IMR-90 (cell line): ENCODE measurements at regions not wholly inside any gene's neighbourhood (a gene's known extent, or its start where the extent isn't known, plus 50 kb on each side); places are given as distances from the start of the nearest gene placed in this dataset.

Experiments
- ATAC-seq: fragments of 200-7000 bp; cut with Tn5 transposase; 2 replicates; pipeline ENCODE4 v1.9.1; 2020; ENCODE audit warnings: low read depth, mild to moderate bottlenecking, moderate library complexity
- BruUV-seq: library from RNA; stranded (reverse); fragments of 400-500 nt; replicated peaks from 2 replicates; lab custom pipeline; 2021; lab: Mats Ljungman, UMichigan
- CTCF ChIA-PET: fragments of 300-600 bp; formaldehyde crosslinking; extraction: SDS; loops from one replicate; lab custom pipeline; 2021; ENCODE audit warnings: antibody characterized with exemption; lab: Yijun Ruan, JAX
- POLR2A ChIA-PET: fragments of 300-600 bp; sonication (Branson Sonifier 250); formaldehyde crosslinking; loops from one replicate; lab custom pipeline; 2022; ENCODE audit warnings: antibody characterized with exemption; ENCODE audit not compliant: unreplicated experiment; lab: Charles Lee
- DNase-seq: peaks from one replicate; pipeline ENCODE4 v3.0.0; 2013
- H2AFZ ChIP-seq: replicated peaks from 2 replicates; pipeline ENCODE3; 2013; ENCODE audit warnings: low read length, mild to moderate bottlenecking; ENCODE audit not compliant: poor library complexity
- H2AK5ac ChIP-seq: 2 replicates; pipeline ENCODE4 v1.6.1; 2013; ENCODE audit warnings: low read depth, low read length, inconsistent platforms
- H2AK9ac ChIP-seq: replicated peaks from 2 replicates; pipeline ENCODE3; 2013; ENCODE audit warnings: mild to moderate bottlenecking, low read depth, low read length, moderate library complexity; ENCODE audit not compliant: poor library complexity
- H2BK120ac ChIP-seq: 2 replicates; pipeline ENCODE4 v1.6.1; 2013; ENCODE audit warnings: low read depth, low read length, inconsistent platforms
- H2BK15ac ChIP-seq: 3 replicates; pipeline ENCODE4 v1.6.1; 2013; ENCODE audit warnings: low read depth, low read length, inconsistent platforms
- H2BK20ac ChIP-seq: 2 replicates; pipeline ENCODE4 v1.6.1; 2013; ENCODE audit warnings: low read depth, mild to moderate bottlenecking, inconsistent platforms, low read length, moderate library complexity
- H2BK5ac ChIP-seq: 2 replicates; pipeline ENCODE4 v1.6.1; 2013; ENCODE audit warnings: mild to moderate bottlenecking, low read depth, low read length, inconsistent platforms; ENCODE audit not compliant: poor library complexity, severe bottlenecking
- H3K14ac ChIP-seq: replicated peaks from 2 replicates; pipeline ENCODE4 v1.6.1; 2013; ENCODE audit warnings: low read depth, low read length, inconsistent platforms
- H3K18ac ChIP-seq: 2 replicates; pipeline ENCODE4 v1.6.1; 2013; ENCODE audit warnings: low read depth, low read length, control low read depth
- H3K23ac ChIP-seq: 2 replicates; pipeline ENCODE4 v1.6.1; 2013; ENCODE audit warnings: low read depth, low read length, inconsistent platforms
- H3K27ac ChIP-seq: 2 replicates; pipeline ENCODE4 v1.5.1; 2013; ENCODE audit warnings: mild to moderate bottlenecking, control low read depth, low read length; ENCODE audit not compliant: insufficient read depth
- H3K27me3 ChIP-seq: 2 replicates; pipeline ENCODE4 v1.6.1; 2013; ENCODE audit warnings: low read length; ENCODE audit not compliant: control insufficient read depth, insufficient read depth
- H3K36me3 ChIP-seq: 2 replicates; pipeline ENCODE4 v1.6.1; 2013; ENCODE audit warnings: low read length, mixed read lengths; ENCODE audit not compliant: control insufficient read depth, insufficient read depth
- H3K4ac ChIP-seq: 2 replicates; pipeline ENCODE4 v1.6.1; 2013; ENCODE audit warnings: low read depth, low read length, inconsistent platforms
- H3K4me1 ChIP-seq: 2 replicates; pipeline ENCODE4 v1.6.1; 2013; ENCODE audit warnings: low read length, mixed read lengths; ENCODE audit not compliant: control insufficient read depth, insufficient read depth
- H3K4me2 ChIP-seq: 2 replicates; pipeline ENCODE4 v1.6.1; 2013; ENCODE audit warnings: low read depth, mild to moderate bottlenecking, control low read depth, low read length, moderate library complexity
- H3K4me3 ChIP-seq: 2 replicates; pipeline ENCODE4 v1.5.1; 2013; ENCODE audit warnings: low read depth, mild to moderate bottlenecking, control low read depth, low read length, moderate library complexity; ENCODE audit not compliant: insufficient read depth
- H3K56ac ChIP-seq: 2 replicates; pipeline ENCODE4 v1.6.1; 2013; ENCODE audit warnings: low read length, inconsistent platforms; ENCODE audit not compliant: insufficient read depth; ENCODE audit errors: extremely low read depth
- H3K79me1 ChIP-seq, 2 experiments: 2 replicates each; pipeline ENCODE4 v1.6.1; 2013; ENCODE audit warnings: low read length in 2 of 2, inconsistent platforms in 1 of 2, low read depth in 1 of 2
- H3K9ac ChIP-seq: 2 replicates; pipeline ENCODE4 v1.6.1; 2013; ENCODE audit warnings: low read depth, low read length, control low read depth
- H3K9me1 ChIP-seq: 2 replicates; pipeline ENCODE4 v1.6.1; 2013; ENCODE audit warnings: low read length, inconsistent platforms; ENCODE audit not compliant: insufficient read depth
- H3K9me3 ChIP-seq: 2 replicates; pipeline ENCODE4 v1.6.1; 2013; ENCODE audit warnings: low read length; ENCODE audit not compliant: control insufficient read depth, insufficient read depth
- H4K20me1 ChIP-seq: 2 replicates; pipeline ENCODE4 v1.6.1; 2013; ENCODE audit warnings: low read length, inconsistent platforms; ENCODE audit not compliant: insufficient read depth
- H4K5ac ChIP-seq: 2 replicates; pipeline ENCODE4 v1.6.1; 2013; ENCODE audit warnings: mild to moderate bottlenecking, low read depth, low read length, control low read depth
- H4K8ac ChIP-seq, 2 experiments: 2 replicates each; pipeline ENCODE4 v1.6.1; 2013; ENCODE audit warnings: low read depth in 2 of 2, low read length in 2 of 2, control low read depth in 1 of 2, inconsistent platforms in 1 of 2
- H4K91ac ChIP-seq: 2 replicates; pipeline ENCODE4 v1.6.1; 2013; ENCODE audit warnings: low read depth, low read length, inconsistent platforms; ENCODE audit not compliant: insufficient read depth
- BHLHE40 ChIP-seq: fragments of 150-350 bp; IDR thresholded peaks from 2 replicates; pipeline ENCODE4 v1.6.1; 2016; ENCODE audit warnings: mild to moderate bottlenecking, low read depth, low read length
- CEBPB ChIP-seq: IDR thresholded peaks from 2 replicates; pipeline ENCODE4 v1.6.1; 2012; ENCODE audit warnings: low read depth, low read length, improper control_type of control experiment
- CHD1 ChIP-seq: IDR thresholded peaks from 2 replicates; pipeline ENCODE4 v1.6.1; 2012; ENCODE audit warnings: low read depth, low read length, improper control_type of control experiment
- CTCF ChIP-seq: conservative IDR thresholded peaks from 2 replicates; pipeline ENCODE4 v1.5.1; 2012; ENCODE audit warnings: mild to moderate bottlenecking, low read depth, low read length, improper control_type of control experiment
- FOS ChIP-seq: fragments of 150-350 bp; IDR thresholded peaks from 2 replicates; pipeline ENCODE4 v1.6.1; 2016; ENCODE audit warnings: low read depth, low read length
- MAFK ChIP-seq: IDR thresholded peaks from 2 replicates; pipeline ENCODE4 v1.6.1; 2012; ENCODE audit warnings: low read depth, low read length, improper control_type of control experiment
- MAZ ChIP-seq: IDR thresholded peaks from 2 replicates; pipeline ENCODE4 v1.6.1; 2012; ENCODE audit warnings: low read depth, mild to moderate bottlenecking, low read length, improper control_type of control experiment, moderate library complexity, borderline replicate concordance
- MXI1 ChIP-seq: IDR thresholded peaks from 2 replicates; pipeline ENCODE4 v1.6.1; 2012; ENCODE audit warnings: low read depth, mild to moderate bottlenecking, low read length, moderate library complexity, borderline replicate concordance
- NFE2L2 ChIP-seq: fragments of 150-350 bp; IDR thresholded peaks from 2 replicates; pipeline ENCODE4 v1.6.1; 2016; ENCODE audit warnings: low read depth, mild to moderate bottlenecking, low read length
- POLR2A ChIP-seq: IDR thresholded peaks from 2 replicates; pipeline ENCODE4 v1.6.1; 2012; ENCODE audit warnings: mild to moderate bottlenecking, low read depth, low read length
- RAD21 ChIP-seq: IDR thresholded peaks from 2 replicates; pipeline ENCODE4 v1.6.1; 2012; ENCODE audit warnings: low read length, improper control_type of control experiment
- RCOR1 ChIP-seq: IDR thresholded peaks from 2 replicates; pipeline ENCODE4 v1.6.1; 2012; ENCODE audit warnings: mild to moderate bottlenecking, low read length, improper control_type of control experiment; ENCODE audit not compliant: insufficient replicate concordance
- RFX5 ChIP-seq: IDR thresholded peaks from 2 replicates; pipeline ENCODE4 v1.8.0; 2012; ENCODE audit warnings: low read depth, mild to moderate bottlenecking, low read length, moderate library complexity
- SMC3 ChIP-seq: fragments of 150-350 bp; IDR thresholded peaks from 2 replicates; pipeline ENCODE4 v1.6.1; 2016; ENCODE audit warnings: low read depth, mild to moderate bottlenecking, antibody characterized with exemption, low read length, moderate library complexity
- USF2 ChIP-seq: fragments of 150-350 bp; IDR thresholded peaks from 2 replicates; pipeline ENCODE4 v1.6.1; 2017; ENCODE audit warnings: mild to moderate bottlenecking, antibody characterized with exemption, low read length, low read depth
- WGBS, 2 experiments: methylation state at CpG; one replicate each; pipeline versions ENCODE4 v1.1.5 to v1.1.7; 2013; ENCODE audit warnings: missing lambda C conversion rate in 2 of 2; ENCODE audit not compliant: insufficient read length in 1 of 2; ENCODE audit errors: extremely low coverage in 2 of 2; 5-methylcytosine and 5-hydroxymethylcytosine counted together
- dilution Hi-C: fragments of 300-500 bp; cut with HindIII; formaldehyde crosslinking; loops from one replicate; pipeline ENCODE4 v1.14.3; 2018; ENCODE audit warnings: low sequenced_read_pairs; ENCODE audit not compliant: unreplicated experiment
- in situ Hi-C: fragments of 300-500 bp; cut with MboI; formaldehyde crosslinking; loops from 3 replicates; pipeline ENCODE4 v1.14.3; 2019; ENCODE audit warnings: low sequenced_read_pairs, inconsistent platforms, mixed read lengths
- intact Hi-C: fragments of 100-400 bp; cut with micrococcal nuclease; formaldehyde crosslinking; loops from 2 replicates; pipeline ENCODE4 v1.10.0; 2022

- no peak overlapping the region for H3K4me2 ChIP-seq
- H2AFZ ChIP-seq, result no peak overlapping the region
- H3K9me3 ChIP-seq, result no peaks in the 10 kb centered on the region
- no peak overlapping the region for H4K91ac ChIP-seq
- no peak overlapping the region for H3K56ac ChIP-seq
- H2BK20ac ChIP-seq, result no peak overlapping the region
- DNase-seq (no peak), ATAC-seq (no peak)
- no peak overlapping the region for H4K5ac ChIP-seq
- no peak overlapping the region for H3K14ac ChIP-seq
- H3K9ac ChIP-seq, result no peak overlapping the region
- no peak overlapping the region for H3K27ac ChIP-seq
- BruUV-seq, result no TSS peak
- POLR2A ChIA-PET, result no interaction called here
- dilution Hi-C loops (no loop called here), intact Hi-C loops (no loop called here), in situ Hi-C loops (no loop called here)
- H3K36me3 ChIP-seq, result no peaks in the 10 kb centered on the region
- 100% methylated on average over 1 of the region's 2 CpGs; no CpG with 5 or more reads in 1 of the 2 experiments for WGBS, 2 experiments
- H2BK15ac ChIP-seq, result no peak overlapping the region
- no peaks in the 10 kb centered on the region for H3K9me1 ChIP-seq
- H3K23ac ChIP-seq, result no peak overlapping the region
- H3K27me3 ChIP-seq, result no peaks in the 10 kb centered on the region
- no peak overlapping the region for H2BK120ac ChIP-seq
- H4K20me1 ChIP-seq, result no peaks in the 10 kb centered on the region
- H2AK5ac ChIP-seq, result no peak overlapping the region
- H4K8ac ChIP-seq, result no peak overlapping the region
- H2AK9ac ChIP-seq, result no peak overlapping the region
- H3K4me3 ChIP-seq, result no peak overlapping the region
- no peaks in the 10 kb centered on the region for H3K79me1 ChIP-seq
- H3K4me1 ChIP-seq, result no peaks in the 10 kb centered on the region
- no peak overlapping the region for H3K18ac ChIP-seq
- no peak for TF ChIP-seq NFE2L2
- TF ChIP-seq RCOR1, result no peak
- no peak for TF ChIP-seq USF2
- no peak for TF ChIP-seq POLR2A
- TF ChIP-seq RAD21, result no peak
- no peak for TF ChIP-seq BHLHE40
- TF ChIP-seq MXI1, result no peak
- TF ChIP-seq CTCF, result no peak
- no peak for TF ChIP-seq CEBPB
- TF ChIP-seq MAZ, result no peak
- TF ChIP-seq CHD1, result no peak
- TF ChIP-seq SMC3, result no peak
- no peak for TF ChIP-seq RFX5
- TF ChIP-seq FOS, result no peak
- TF ChIP-seq MAFK, result no peak
- CTCF ChIA-PET, result no interaction called here
- H2BK5ac ChIP-seq, result no peak overlapping the region
- no peak overlapping the region for H3K4ac ChIP-seq
These were observed 560.1 kb downstream of the DIAPH3 start for GRCh38 chr13:59603646-59604045.
